22Rv1 (cell line): ENCODE measurements at regions not wholly inside any gene's neighbourhood (a gene's known extent, or its start where the extent isn't known, plus 50 kb on each side); places are given as distances from the start of the nearest gene placed in this dataset.
A peak's percentile ranks its signal among the peaks of the same experiment; 100 is the strongest.

Experiments used
- ZFX ChIP-seq: fragments of 450-650 bp; IDR thresholded peaks from 2 replicates; pipeline ENCODE4 v1.6.1; 2017; ENCODE audit warnings: antibody characterized with exemption, borderline replicate concordance
- TF ChIP-seq, protein P1 (sequence below): fragments of 450-650 bp; IDR thresholded peaks from 2 replicates; pipeline ENCODE4 v1.5.1; 2017; ENCODE audit warnings: mild to moderate bottlenecking

DNA sequence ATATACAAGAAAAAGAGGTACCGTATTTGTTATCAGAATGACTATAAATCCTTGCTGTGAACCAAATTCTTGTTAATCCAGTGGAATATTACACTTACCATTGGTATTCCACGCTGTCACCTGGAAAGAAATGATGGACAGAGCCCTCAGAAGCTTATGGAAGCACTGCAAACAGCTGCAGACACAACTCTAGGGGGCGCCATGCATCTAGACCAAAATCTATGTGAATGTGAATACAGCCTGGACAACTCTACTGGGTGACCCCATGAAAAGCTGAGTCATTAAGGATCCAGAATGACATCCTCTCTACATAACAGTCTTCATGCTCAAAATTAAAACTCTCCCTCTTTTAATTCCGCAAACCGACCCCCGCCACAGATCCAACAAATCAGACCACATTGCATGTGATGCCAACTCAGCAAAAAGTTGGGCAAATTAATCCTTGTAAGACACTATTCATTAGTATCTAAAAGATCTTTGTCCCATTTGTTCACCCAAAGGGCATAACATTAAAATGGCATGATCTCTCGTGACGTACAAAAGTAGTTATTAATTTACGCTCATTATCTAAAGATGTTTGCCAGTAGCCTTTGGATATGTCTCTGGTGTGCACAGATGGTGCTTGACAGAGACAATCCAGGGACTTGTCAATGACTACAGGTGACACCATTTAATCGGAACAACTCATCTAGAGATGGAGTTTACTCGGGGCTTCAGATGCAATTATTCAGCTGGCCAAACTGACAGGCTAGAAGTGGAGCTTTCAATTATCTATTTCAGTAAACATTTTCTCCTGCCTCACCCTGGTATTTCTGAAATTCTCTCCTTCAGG, 552.7 kb upstream of the PSMD7 start:
- TF ChIP-seq, protein P1, sequence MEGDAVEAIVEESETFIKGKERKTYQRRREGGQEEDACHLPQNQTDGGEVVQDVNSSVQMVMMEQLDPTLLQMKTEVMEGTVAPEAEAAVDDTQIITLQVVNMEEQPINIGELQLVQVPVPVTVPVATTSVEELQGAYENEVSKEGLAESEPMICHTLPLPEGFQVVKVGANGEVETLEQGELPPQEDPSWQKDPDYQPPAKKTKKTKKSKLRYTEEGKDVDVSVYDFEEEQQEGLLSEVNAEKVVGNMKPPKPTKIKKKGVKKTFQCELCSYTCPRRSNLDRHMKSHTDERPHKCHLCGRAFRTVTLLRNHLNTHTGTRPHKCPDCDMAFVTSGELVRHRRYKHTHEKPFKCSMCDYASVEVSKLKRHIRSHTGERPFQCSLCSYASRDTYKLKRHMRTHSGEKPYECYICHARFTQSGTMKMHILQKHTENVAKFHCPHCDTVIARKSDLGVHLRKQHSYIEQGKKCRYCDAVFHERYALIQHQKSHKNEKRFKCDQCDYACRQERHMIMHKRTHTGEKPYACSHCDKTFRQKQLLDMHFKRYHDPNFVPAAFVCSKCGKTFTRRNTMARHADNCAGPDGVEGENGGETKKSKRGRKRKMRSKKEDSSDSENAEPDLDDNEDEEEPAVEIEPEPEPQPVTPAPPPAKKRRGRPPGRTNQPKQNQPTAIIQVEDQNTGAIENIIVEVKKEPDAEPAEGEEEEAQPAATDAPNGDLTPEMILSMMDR: peak; percentile 24
- TF ChIP-seq ZFX: no peak
